IMR-90 (cell line): ENCODE measurements at regions not wholly inside any gene's neighbourhood (a gene's known extent, or its start where the extent isn't known, plus 50 kb on each side); places are given as distances from the start of the nearest gene placed in this dataset.

Experiments
- ATAC-seq: fragments of 200-7000 bp; cut with Tn5 transposase; 2 replicates; pipeline ENCODE4 v1.9.1; 2020; ENCODE audit warnings: low read depth, mild to moderate bottlenecking, moderate library complexity
- BruUV-seq: library from RNA; stranded (reverse); fragments of 400-500 nt; replicated peaks from 2 replicates; lab custom pipeline; 2021; lab: Mats Ljungman, UMichigan
- CTCF ChIA-PET: fragments of 300-600 bp; formaldehyde crosslinking; extraction: SDS; loops from one replicate; lab custom pipeline; 2021; ENCODE audit warnings: antibody characterized with exemption; lab: Yijun Ruan, JAX
- POLR2A ChIA-PET: fragments of 300-600 bp; sonication (Branson Sonifier 250); formaldehyde crosslinking; loops from one replicate; lab custom pipeline; 2022; ENCODE audit warnings: antibody characterized with exemption; ENCODE audit not compliant: unreplicated experiment; lab: Charles Lee
- DNase-seq: peaks from one replicate; pipeline ENCODE4 v3.0.0; 2013
- H2AFZ ChIP-seq: replicated peaks from 2 replicates; pipeline ENCODE3; 2013; ENCODE audit warnings: low read length, mild to moderate bottlenecking; ENCODE audit not compliant: poor library complexity
- H2AK5ac ChIP-seq: 2 replicates; pipeline ENCODE4 v1.6.1; 2013; ENCODE audit warnings: low read depth, low read length, inconsistent platforms
- H2AK9ac ChIP-seq: replicated peaks from 2 replicates; pipeline ENCODE3; 2013; ENCODE audit warnings: mild to moderate bottlenecking, low read depth, low read length, moderate library complexity; ENCODE audit not compliant: poor library complexity
- H2BK120ac ChIP-seq: 2 replicates; pipeline ENCODE4 v1.6.1; 2013; ENCODE audit warnings: low read depth, low read length, inconsistent platforms
- H2BK15ac ChIP-seq: 3 replicates; pipeline ENCODE4 v1.6.1; 2013; ENCODE audit warnings: low read depth, low read length, inconsistent platforms
- H2BK20ac ChIP-seq: 2 replicates; pipeline ENCODE4 v1.6.1; 2013; ENCODE audit warnings: low read depth, mild to moderate bottlenecking, inconsistent platforms, low read length, moderate library complexity
- H2BK5ac ChIP-seq: 2 replicates; pipeline ENCODE4 v1.6.1; 2013; ENCODE audit warnings: mild to moderate bottlenecking, low read depth, low read length, inconsistent platforms; ENCODE audit not compliant: poor library complexity, severe bottlenecking
- H3K14ac ChIP-seq: replicated peaks from 2 replicates; pipeline ENCODE4 v1.6.1; 2013; ENCODE audit warnings: low read depth, low read length, inconsistent platforms
- H3K18ac ChIP-seq: 2 replicates; pipeline ENCODE4 v1.6.1; 2013; ENCODE audit warnings: low read depth, low read length, control low read depth
- H3K23ac ChIP-seq: 2 replicates; pipeline ENCODE4 v1.6.1; 2013; ENCODE audit warnings: low read depth, low read length, inconsistent platforms
- H3K27ac ChIP-seq: 2 replicates; pipeline ENCODE4 v1.5.1; 2013; ENCODE audit warnings: mild to moderate bottlenecking, control low read depth, low read length; ENCODE audit not compliant: insufficient read depth
- H3K27me3 ChIP-seq: 2 replicates; pipeline ENCODE4 v1.6.1; 2013; ENCODE audit warnings: low read length; ENCODE audit not compliant: control insufficient read depth, insufficient read depth
- H3K36me3 ChIP-seq: 2 replicates; pipeline ENCODE4 v1.6.1; 2013; ENCODE audit warnings: low read length, mixed read lengths; ENCODE audit not compliant: control insufficient read depth, insufficient read depth
- H3K4ac ChIP-seq: 2 replicates; pipeline ENCODE4 v1.6.1; 2013; ENCODE audit warnings: low read depth, low read length, inconsistent platforms
- H3K4me1 ChIP-seq: 2 replicates; pipeline ENCODE4 v1.6.1; 2013; ENCODE audit warnings: low read length, mixed read lengths; ENCODE audit not compliant: control insufficient read depth, insufficient read depth
- H3K4me2 ChIP-seq: 2 replicates; pipeline ENCODE4 v1.6.1; 2013; ENCODE audit warnings: low read depth, mild to moderate bottlenecking, control low read depth, low read length, moderate library complexity
- H3K4me3 ChIP-seq: 2 replicates; pipeline ENCODE4 v1.5.1; 2013; ENCODE audit warnings: low read depth, mild to moderate bottlenecking, control low read depth, low read length, moderate library complexity; ENCODE audit not compliant: insufficient read depth
- H3K56ac ChIP-seq: 2 replicates; pipeline ENCODE4 v1.6.1; 2013; ENCODE audit warnings: low read length, inconsistent platforms; ENCODE audit not compliant: insufficient read depth; ENCODE audit errors: extremely low read depth
- H3K79me1 ChIP-seq, 2 experiments: 2 replicates each; pipeline ENCODE4 v1.6.1; 2013; ENCODE audit warnings: low read length in 2 of 2, inconsistent platforms in 1 of 2, low read depth in 1 of 2
- H3K9ac ChIP-seq: 2 replicates; pipeline ENCODE4 v1.6.1; 2013; ENCODE audit warnings: low read depth, low read length, control low read depth
- H3K9me1 ChIP-seq: 2 replicates; pipeline ENCODE4 v1.6.1; 2013; ENCODE audit warnings: low read length, inconsistent platforms; ENCODE audit not compliant: insufficient read depth
- H3K9me3 ChIP-seq: 2 replicates; pipeline ENCODE4 v1.6.1; 2013; ENCODE audit warnings: low read length; ENCODE audit not compliant: control insufficient read depth, insufficient read depth
- H4K20me1 ChIP-seq: 2 replicates; pipeline ENCODE4 v1.6.1; 2013; ENCODE audit warnings: low read length, inconsistent platforms; ENCODE audit not compliant: insufficient read depth
- H4K5ac ChIP-seq: 2 replicates; pipeline ENCODE4 v1.6.1; 2013; ENCODE audit warnings: mild to moderate bottlenecking, low read depth, low read length, control low read depth
- H4K8ac ChIP-seq, 2 experiments: 2 replicates each; pipeline ENCODE4 v1.6.1; 2013; ENCODE audit warnings: low read depth in 2 of 2, low read length in 2 of 2, control low read depth in 1 of 2, inconsistent platforms in 1 of 2
- H4K91ac ChIP-seq: 2 replicates; pipeline ENCODE4 v1.6.1; 2013; ENCODE audit warnings: low read depth, low read length, inconsistent platforms; ENCODE audit not compliant: insufficient read depth
- BHLHE40 ChIP-seq: fragments of 150-350 bp; IDR thresholded peaks from 2 replicates; pipeline ENCODE4 v1.6.1; 2016; ENCODE audit warnings: mild to moderate bottlenecking, low read depth, low read length
- CEBPB ChIP-seq: IDR thresholded peaks from 2 replicates; pipeline ENCODE4 v1.6.1; 2012; ENCODE audit warnings: low read depth, low read length, improper control_type of control experiment
- CHD1 ChIP-seq: IDR thresholded peaks from 2 replicates; pipeline ENCODE4 v1.6.1; 2012; ENCODE audit warnings: low read depth, low read length, improper control_type of control experiment
- FOS ChIP-seq: fragments of 150-350 bp; IDR thresholded peaks from 2 replicates; pipeline ENCODE4 v1.6.1; 2016; ENCODE audit warnings: low read depth, low read length
- MAFK ChIP-seq: IDR thresholded peaks from 2 replicates; pipeline ENCODE4 v1.6.1; 2012; ENCODE audit warnings: low read depth, low read length, improper control_type of control experiment
- MAZ ChIP-seq: IDR thresholded peaks from 2 replicates; pipeline ENCODE4 v1.6.1; 2012; ENCODE audit warnings: low read depth, mild to moderate bottlenecking, low read length, improper control_type of control experiment, moderate library complexity, borderline replicate concordance
- MXI1 ChIP-seq: IDR thresholded peaks from 2 replicates; pipeline ENCODE4 v1.6.1; 2012; ENCODE audit warnings: low read depth, mild to moderate bottlenecking, low read length, moderate library complexity, borderline replicate concordance
- NFE2L2 ChIP-seq: fragments of 150-350 bp; IDR thresholded peaks from 2 replicates; pipeline ENCODE4 v1.6.1; 2016; ENCODE audit warnings: low read depth, mild to moderate bottlenecking, low read length
- POLR2A ChIP-seq: IDR thresholded peaks from 2 replicates; pipeline ENCODE4 v1.6.1; 2012; ENCODE audit warnings: mild to moderate bottlenecking, low read depth, low read length
- RAD21 ChIP-seq: IDR thresholded peaks from 2 replicates; pipeline ENCODE4 v1.6.1; 2012; ENCODE audit warnings: low read length, improper control_type of control experiment
- RCOR1 ChIP-seq: IDR thresholded peaks from 2 replicates; pipeline ENCODE4 v1.6.1; 2012; ENCODE audit warnings: mild to moderate bottlenecking, low read length, improper control_type of control experiment; ENCODE audit not compliant: insufficient replicate concordance
- RFX5 ChIP-seq: IDR thresholded peaks from 2 replicates; pipeline ENCODE4 v1.8.0; 2012; ENCODE audit warnings: low read depth, mild to moderate bottlenecking, low read length, moderate library complexity
- SMC3 ChIP-seq: fragments of 150-350 bp; IDR thresholded peaks from 2 replicates; pipeline ENCODE4 v1.6.1; 2016; ENCODE audit warnings: low read depth, mild to moderate bottlenecking, antibody characterized with exemption, low read length, moderate library complexity
- dilution Hi-C: fragments of 300-500 bp; cut with HindIII; formaldehyde crosslinking; loops from one replicate; pipeline ENCODE4 v1.14.3; 2018; ENCODE audit warnings: low sequenced_read_pairs; ENCODE audit not compliant: unreplicated experiment
- in situ Hi-C: fragments of 300-500 bp; cut with MboI; formaldehyde crosslinking; loops from 3 replicates; pipeline ENCODE4 v1.14.3; 2019; ENCODE audit warnings: low sequenced_read_pairs, inconsistent platforms, mixed read lengths
- intact Hi-C: fragments of 100-400 bp; cut with micrococcal nuclease; formaldehyde crosslinking; loops from 2 replicates; pipeline ENCODE4 v1.10.0; 2022
- TF ChIP-seq, protein P1 (sequence below): fragments of 150-350 bp; IDR thresholded peaks from 2 replicates; pipeline ENCODE4 v1.6.1; 2017; ENCODE audit warnings: mild to moderate bottlenecking, antibody characterized with exemption, low read length, low read depth
- TF ChIP-seq, protein P2 (sequence below): fragments of 150-350 bp; IDR thresholded peaks from 2 replicates; pipeline ENCODE4 v1.6.1; 2016; ENCODE audit warnings: low read depth, mild to moderate bottlenecking, low read length, moderate library complexity, borderline replicate concordance
- TF ChIP-seq, protein P3 (sequence below): conservative IDR thresholded peaks from 2 replicates; pipeline ENCODE4 v1.5.1; 2012; ENCODE audit warnings: mild to moderate bottlenecking, low read depth, low read length, improper control_type of control experiment

DNA sequence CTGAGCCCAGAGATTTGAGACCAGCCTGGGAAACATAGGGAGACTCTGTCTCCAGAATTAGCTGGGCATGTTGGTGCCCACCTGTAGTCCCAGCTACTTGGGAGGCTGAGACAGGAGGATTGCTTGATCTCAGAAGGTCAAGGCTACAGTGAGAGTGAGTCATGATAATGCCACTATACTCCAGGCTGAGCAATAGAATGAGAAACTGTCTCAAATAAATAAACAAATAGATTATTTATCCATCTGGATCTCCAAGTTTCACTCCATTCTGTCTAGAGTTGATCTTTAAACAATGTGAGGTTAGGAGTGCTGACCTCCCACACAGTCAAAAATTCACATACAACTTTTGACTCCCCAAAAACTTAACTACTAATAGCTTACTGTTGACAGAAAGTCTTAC, 106.8 kb upstream of the PALMD start:
- Histone ChIP-seq H3K4me1 (no peaks in the 10 kb centered on the region), H3K27ac (no peak overlapping the region), H4K5ac (no peak overlapping the region), H3K14ac (no peak overlapping the region), H2AK5ac (no peak overlapping the region), H3K9me1 (no peaks in the 10 kb centered on the region), H2BK5ac (no peak overlapping the region), H3K18ac (no peak overlapping the region), H3K4me2 (no peak overlapping the region), H4K91ac (no peak overlapping the region), H2AK9ac (no peak overlapping the region), H3K27me3 (no peaks in the 10 kb centered on the region), H2AFZ (no peak overlapping the region), H2BK120ac (no peak overlapping the region), H4K8ac (no peak overlapping the region), H3K9me3 (no peaks in the 10 kb centered on the region), H4K20me1 (no peaks in the 10 kb centered on the region), H3K36me3 (no peaks in the 10 kb centered on the region), H3K4ac (no peak overlapping the region), H3K23ac (no peak overlapping the region), H3K9ac (no peak overlapping the region), H2BK20ac (no peak overlapping the region), H2BK15ac (no peak overlapping the region), H3K79me1 (no peaks in the 10 kb centered on the region), H3K56ac (no peak overlapping the region), H3K4me3 (no peak overlapping the region)
- BruUV-seq: no TSS peak
- ChIA-PET POLR2A (no interaction called here), CTCF (no interaction called here)
- ATAC-seq (no peak; the same call in 1 of the 2 replicates), DNase-seq (no peak)
- dilution Hi-C loops: no loop called here
- intact Hi-C loops: no loop called here
- no peak for TF ChIP-seq NFE2L2
- no peak for TF ChIP-seq BHLHE40
- TF ChIP-seq MXI1: no peak
- TF ChIP-seq RAD21: no peak
- no peak for TF ChIP-seq RFX5
- TF ChIP-seq, protein P1, sequence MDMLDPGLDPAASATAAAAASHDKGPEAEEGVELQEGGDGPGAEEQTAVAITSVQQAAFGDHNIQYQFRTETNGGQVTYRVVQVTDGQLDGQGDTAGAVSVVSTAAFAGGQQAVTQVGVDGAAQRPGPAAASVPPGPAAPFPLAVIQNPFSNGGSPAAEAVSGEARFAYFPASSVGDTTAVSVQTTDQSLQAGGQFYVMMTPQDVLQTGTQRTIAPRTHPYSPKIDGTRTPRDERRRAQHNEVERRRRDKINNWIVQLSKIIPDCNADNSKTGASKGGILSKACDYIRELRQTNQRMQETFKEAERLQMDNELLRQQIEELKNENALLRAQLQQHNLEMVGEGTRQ: no peak
- no peak for TF ChIP-seq CHD1
- TF ChIP-seq MAFK: no peak
- TF ChIP-seq POLR2A: no peak
- TF ChIP-seq, protein P2, sequence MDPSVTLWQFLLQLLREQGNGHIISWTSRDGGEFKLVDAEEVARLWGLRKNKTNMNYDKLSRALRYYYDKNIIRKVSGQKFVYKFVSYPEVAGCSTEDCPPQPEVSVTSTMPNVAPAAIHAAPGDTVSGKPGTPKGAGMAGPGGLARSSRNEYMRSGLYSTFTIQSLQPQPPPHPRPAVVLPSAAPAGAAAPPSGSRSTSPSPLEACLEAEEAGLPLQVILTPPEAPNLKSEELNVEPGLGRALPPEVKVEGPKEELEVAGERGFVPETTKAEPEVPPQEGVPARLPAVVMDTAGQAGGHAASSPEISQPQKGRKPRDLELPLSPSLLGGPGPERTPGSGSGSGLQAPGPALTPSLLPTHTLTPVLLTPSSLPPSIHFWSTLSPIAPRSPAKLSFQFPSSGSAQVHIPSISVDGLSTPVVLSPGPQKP: no peak
- TF ChIP-seq MAZ: no peak
- TF ChIP-seq, protein P3, sequence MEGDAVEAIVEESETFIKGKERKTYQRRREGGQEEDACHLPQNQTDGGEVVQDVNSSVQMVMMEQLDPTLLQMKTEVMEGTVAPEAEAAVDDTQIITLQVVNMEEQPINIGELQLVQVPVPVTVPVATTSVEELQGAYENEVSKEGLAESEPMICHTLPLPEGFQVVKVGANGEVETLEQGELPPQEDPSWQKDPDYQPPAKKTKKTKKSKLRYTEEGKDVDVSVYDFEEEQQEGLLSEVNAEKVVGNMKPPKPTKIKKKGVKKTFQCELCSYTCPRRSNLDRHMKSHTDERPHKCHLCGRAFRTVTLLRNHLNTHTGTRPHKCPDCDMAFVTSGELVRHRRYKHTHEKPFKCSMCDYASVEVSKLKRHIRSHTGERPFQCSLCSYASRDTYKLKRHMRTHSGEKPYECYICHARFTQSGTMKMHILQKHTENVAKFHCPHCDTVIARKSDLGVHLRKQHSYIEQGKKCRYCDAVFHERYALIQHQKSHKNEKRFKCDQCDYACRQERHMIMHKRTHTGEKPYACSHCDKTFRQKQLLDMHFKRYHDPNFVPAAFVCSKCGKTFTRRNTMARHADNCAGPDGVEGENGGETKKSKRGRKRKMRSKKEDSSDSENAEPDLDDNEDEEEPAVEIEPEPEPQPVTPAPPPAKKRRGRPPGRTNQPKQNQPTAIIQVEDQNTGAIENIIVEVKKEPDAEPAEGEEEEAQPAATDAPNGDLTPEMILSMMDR: no peak
- no peak for TF ChIP-seq FOS
- TF ChIP-seq CEBPB: no peak
- no peak for TF ChIP-seq RCOR1
- no peak for TF ChIP-seq SMC3
- in situ Hi-C loops: no loop called here
